Smooth muscle cell (in vitro differentiated cells): ENCODE measurements at regions not wholly inside any gene's neighbourhood (a gene's known extent, or its start where the extent isn't known, plus 50 kb on each side); places are given as distances from the start of the nearest gene placed in this dataset.

Source experiments
- DNase-seq: peaks from one replicate; lab custom pipeline; 2025; ENCODE audit not compliant: unreplicated experiment; lab: John Stamatoyannopoulos, UW
- H2AFZ ChIP-seq: fragments of 200-600 bp; sonication (generic); 2 replicates; pipeline ENCODE4 v1.6.0; 2016; ENCODE audit warnings: antibody characterized with exemption, low read depth, mild to moderate bottlenecking
- H3F3A ChIP-seq: fragments of 200-600 bp; sonication (generic); 2 replicates; pipeline ENCODE4 v1.6.0; 2017; ENCODE audit warnings: antibody characterized with exemption, low read depth
- H3K27ac ChIP-seq: fragments of 200-600 bp; sonication (generic); 2 replicates; pipeline ENCODE4 v1.5.1; 2016; ENCODE audit warnings: low read depth, mild to moderate bottlenecking
- H3K27me3 ChIP-seq: fragments of 200-600 bp; sonication (generic); 2 replicates; pipeline ENCODE4 v1.6.1; 2016; ENCODE audit warnings: low read depth, mild to moderate bottlenecking
- H3K36me3 ChIP-seq: fragments of 200-600 bp; sonication (generic); 2 replicates; pipeline ENCODE4 v1.5.1; 2016; ENCODE audit warnings: low read depth
- H3K4me1 ChIP-seq: fragments of 200-600 bp; sonication (generic); 2 replicates; pipeline ENCODE4 v1.5.1; 2016; ENCODE audit warnings: low read depth
- H3K4me2 ChIP-seq: fragments of 200-600 bp; sonication (generic); 2 replicates; pipeline ENCODE4 v1.6.0; 2016; ENCODE audit warnings: mild to moderate bottlenecking
- H3K4me3 ChIP-seq: fragments of 200-600 bp; sonication (generic); 2 replicates; pipeline ENCODE4 v1.5.1; 2016; ENCODE audit warnings: mild to moderate bottlenecking
- H3K79me2 ChIP-seq: fragments of 200-600 bp; sonication (generic); 2 replicates; pipeline ENCODE4 v1.6.0; 2016; ENCODE audit warnings: low read depth, mild to moderate bottlenecking
- H3K9ac ChIP-seq: fragments of 200-600 bp; sonication (generic); 2 replicates; pipeline ENCODE4 v1.6.0; 2016; ENCODE audit warnings: low read depth
- H3K9me3 ChIP-seq: fragments of 200-600 bp; sonication (generic); replicated peaks from 2 replicates; pipeline ENCODE4 v1.5.1; 2016; ENCODE audit warnings: low read depth
- H4K20me1 ChIP-seq: fragments of 200-600 bp; sonication (generic); 2 replicates; pipeline ENCODE4 v1.6.0; 2016; ENCODE audit warnings: low read depth
- CTCF ChIP-seq: fragments of 200-600 bp; sonication (generic); IDR thresholded peaks from 2 replicates; pipeline ENCODE4 v1.5.1; 2017; ENCODE audit warnings: borderline replicate concordance, mild to moderate bottlenecking, antibody characterized with exemption; ENCODE audit not compliant: insufficient read depth, poor library complexity, severe bottlenecking
- WGBS: methylation state at CpG from one replicate; pipeline ENCODE4 v1.1.7; 2016; ENCODE audit warnings: low lambda C conversion rate; 5-methylcytosine and 5-hydroxymethylcytosine counted together

- DNase-seq = no peak
- Histone ChIP-seq H3K27ac (peak overlapping the region; percentile 94), H3K36me3 (no peaks in the 10 kb centered on the region), H3F3A (peaks cover 27% of the 10 kb centered on the region), H3K4me2 (peak overlapping the region; percentile 93), H3K4me3 (no peak overlapping the region), H4K20me1 (peaks cover 100% of the 10 kb centered on the region), H3K9me3 (no peaks in the 10 kb centered on the region), H3K4me1 (peaks cover 65% of the 10 kb centered on the region), H3K79me2 (peaks cover 64% of the 10 kb centered on the region), H3K27me3 (no peaks in the 10 kb centered on the region), H3K9ac (peak overlapping the region; percentile 71), H2AFZ (no peak overlapping the region)
- no peak for TF ChIP-seq CTCF
- 42% methylated on average over 29 of the region's 31 CpGs for WGBS
These were observed 313.7 kb downstream of the SEC14L1 start for GRCh38 chr17:77454242-77455095.

- H2AFZ ChIP-seq = no peak overlapping the region
- H4K20me1 ChIP-seq = peaks cover 100% of the 10 kb centered on the region
- H3K4me2 ChIP-seq = peak overlapping the region; percentile 93
- H3K9me3 ChIP-seq = no peaks in the 10 kb centered on the region
- H3K79me2 ChIP-seq = peaks cover 66% of the 10 kb centered on the region
- DNase-seq = no peak
- H3K27ac ChIP-seq = peak overlapping the region; percentile 94
- H3K27me3 ChIP-seq = no peaks in the 10 kb centered on the region
- no peak for TF ChIP-seq CTCF
- H3F3A ChIP-seq = peaks cover 21% of the 10 kb centered on the region
- peaks cover 65% of the 10 kb centered on the region for H3K4me1 ChIP-seq
- H3K36me3 ChIP-seq = no peaks in the 10 kb centered on the region
- H3K4me3 ChIP-seq = no peak overlapping the region
- WGBS = 39% methylated on average over 25 of the region's 25 CpGs
- H3K9ac ChIP-seq = peak overlapping the region; percentile 71
These were observed 314.5 kb downstream of the SEC14L1 start for GRCh38 chr17:77455111-77455890.

GRCh38 chr17:77455891-77456260 lies 315.1 kb downstream of the SEC14L1 start:
- H2AFZ ChIP-seq = no peak overlapping the region
- peak overlapping the region; percentile 93 for H3K4me2 ChIP-seq
- no peak overlapping the region for H3K4me3 ChIP-seq
- H4K20me1 ChIP-seq = peaks cover 100% of the 10 kb centered on the region
- WGBS = 43% methylated on average over 16 of the region's 16 CpGs
- H3K36me3 ChIP-seq = no peaks in the 10 kb centered on the region
- H3F3A ChIP-seq = peaks cover 25% of the 10 kb centered on the region
- no peaks in the 10 kb centered on the region for H3K9me3 ChIP-seq
- H3K27me3 ChIP-seq = no peaks in the 10 kb centered on the region
- peak overlapping the region; percentile 71 for H3K9ac ChIP-seq
- no peak for DNase-seq
- no peak for TF ChIP-seq CTCF
- peaks cover 68% of the 10 kb centered on the region for H3K4me1 ChIP-seq
- H3K79me2 ChIP-seq = peaks cover 71% of the 10 kb centered on the region
- peak overlapping the region; percentile 94 for H3K27ac ChIP-seq
